Activated naive CD8-positive, alpha-beta T cell treated with anti-CD3 and anti-CD28 coated beads, Interleukin-2, amount 10 ng/mL, durations not matched to agents 7 days and 5 days (primary cell): ENCODE measurements at regions not wholly inside any gene's neighbourhood (a gene's known extent, or its start where the extent isn't known, plus 50 kb on each side); places are given as distances from the start of the nearest gene placed in this dataset.
"Not testable (repeated sequence)": the region's sequence is repeated elsewhere in the genome, so short reads cannot be mapped to it uniquely, and the experiment has no call there.

ENCODE experiments used
- ATAC-seq: fragments of 150-1000 bp; cut with Tn5 transposase; one replicate; pipeline ENCODE4 v1.10.0; 2021; ENCODE audit warnings: low read depth, moderate library complexity
- POLR2A ChIA-PET: fragments of 350-600 bp; sonication (Branson Sonifier 250); formaldehyde crosslinking; loops from one replicate; lab custom pipeline; 2021; ENCODE audit warnings: antibody characterized with exemption; lab: Charles Lee
- DNase-seq: peaks from one replicate; pipeline ENCODE4 v3.0.0; 2021
- H3K27ac Mint-ChIP-seq: one replicate; pipeline ENCODE4 v1.8.0; 2022; ENCODE audit warnings: mild to moderate bottlenecking, mixed read lengths
- H3K27me3 Mint-ChIP-seq: one replicate; pipeline ENCODE4 v1.8.0; 2022; ENCODE audit warnings: mild to moderate bottlenecking, moderate library complexity, mixed read lengths
- H3K36me3 Mint-ChIP-seq: one replicate; pipeline ENCODE4 v1.8.0; 2021; ENCODE audit warnings: mild to moderate bottlenecking, mixed read lengths
- H3K4me1 Mint-ChIP-seq: one replicate; pipeline ENCODE4 v1.8.0; 2021; ENCODE audit warnings: mixed read lengths
- H3K4me3 Mint-ChIP-seq: one replicate; pipeline ENCODE4 v1.8.0; 2022; ENCODE audit warnings: mild to moderate bottlenecking, moderate library complexity, mixed read lengths
- H3K9me3 Mint-ChIP-seq: one replicate; pipeline ENCODE4 v1.8.0; 2021; ENCODE audit warnings: mixed read lengths

- no peak overlapping the region for H3K4me3 Mint-ChIP-seq
- no peaks in the 10 kb centered on the region for H3K36me3 Mint-ChIP-seq
- peaks cover 12% of the 10 kb centered on the region for H3K9me3 Mint-ChIP-seq
- DNase-seq (no peak), ATAC-seq (no peak)
- POLR2A ChIA-PET: no interaction called here
- no peaks in the 10 kb centered on the region for H3K27me3 Mint-ChIP-seq
- H3K4me1 Mint-ChIP-seq: no peaks in the 10 kb centered on the region
- no peak overlapping the region for H3K27ac Mint-ChIP-seq
Observed at GRCh38 chr5:98540056-98540455, 233.4 kb upstream of the RGMB start.

GRCh38 chr5:98541641-98542040 is 231.8 kb upstream of the RGMB start:
- DNase-seq: no peak
- POLR2A ChIA-PET: no interaction called here
- H3K27ac Mint-ChIP-seq: no peak overlapping the region

GRCh38 chr5:98543490-98543889 is 230.0 kb upstream of the RGMB start:
- no peaks in the 10 kb centered on the region for H3K27me3 Mint-ChIP-seq
- no peaks in the 10 kb centered on the region for H3K36me3 Mint-ChIP-seq

More at GRCh38 chr5:98541641-98542040, 231.8 kb upstream of the RGMB start:
- H3K36me3 Mint-ChIP-seq: no peaks in the 10 kb centered on the region
- H3K27me3 Mint-ChIP-seq: no peaks in the 10 kb centered on the region
- ATAC-seq: no peak
- no peak overlapping the region for H3K4me3 Mint-ChIP-seq
- peaks cover 12% of the 10 kb centered on the region for H3K9me3 Mint-ChIP-seq
- H3K4me1 Mint-ChIP-seq: no peaks in the 10 kb centered on the region

DNA sequence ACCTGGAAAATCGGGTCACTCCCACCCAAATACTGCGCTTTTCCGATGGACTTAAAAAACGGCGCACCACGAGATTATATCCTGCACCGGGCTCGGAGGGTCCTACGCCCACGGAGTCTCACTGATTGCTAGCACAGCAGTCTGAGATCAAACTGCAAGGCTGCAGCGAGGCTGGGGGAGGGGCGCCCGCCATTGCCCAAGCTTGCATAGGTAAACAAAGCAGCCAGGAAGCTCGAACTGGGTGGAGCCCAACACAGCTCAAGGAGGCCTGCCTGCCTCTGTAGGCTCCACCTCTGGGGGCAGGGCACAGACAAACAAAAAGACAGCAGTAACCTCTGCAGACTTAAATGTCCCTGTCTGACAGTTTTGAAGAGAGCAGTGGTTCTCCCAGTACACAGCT is 226.5 kb upstream of the RGMB start:
- ATAC-seq, H3K27me3 Mint-ChIP-seq, H3K27ac Mint-ChIP-seq, H3K9me3 Mint-ChIP-seq, H3K4me1 Mint-ChIP-seq, H3K4me3 Mint-ChIP-seq, H3K36me3 Mint-ChIP-seq, POLR2A ChIA-PET, DNase-seq: not testable (repeated sequence)

More at GRCh38 chr5:98543490-98543889, 230.0 kb upstream of the RGMB start:
- POLR2A ChIA-PET: no interaction called here
- Mint-ChIP-seq H3K27ac (no peak overlapping the region), H3K9me3 (peaks cover 12% of the 10 kb centered on the region), H3K4me1 (no peaks in the 10 kb centered on the region), H3K4me3 (no peak overlapping the region)
- DNase-seq (no peak), ATAC-seq (no peak)

DNA sequence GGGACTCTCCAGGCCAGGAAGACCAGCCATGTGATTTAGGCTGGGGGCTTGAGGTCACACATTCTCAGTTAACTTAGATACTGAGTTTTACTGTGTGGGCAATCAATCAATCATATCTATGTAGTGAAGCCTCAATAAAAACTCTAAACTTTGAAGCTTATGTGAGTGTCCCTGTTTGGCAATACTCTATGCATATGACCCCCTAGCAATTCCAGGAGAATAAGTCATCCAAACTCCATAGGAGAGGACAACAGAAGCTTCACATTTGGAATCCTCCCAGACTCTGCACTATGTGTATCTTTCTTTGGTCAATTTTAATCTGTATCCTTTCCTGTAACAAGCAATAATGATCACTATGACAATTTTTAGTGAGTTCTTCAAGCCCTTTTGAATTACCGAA is 216.8 kb upstream of the RGMB start:
- ATAC-seq (no peak), DNase-seq (no peak)
- no peaks in the 10 kb centered on the region for H3K36me3 Mint-ChIP-seq
- POLR2A ChIA-PET: no interaction called here
- no peaks in the 10 kb centered on the region for H3K4me1 Mint-ChIP-seq
- no peak overlapping the region for H3K27ac Mint-ChIP-seq
- no peak overlapping the region for H3K4me3 Mint-ChIP-seq
- H3K27me3 Mint-ChIP-seq: peaks cover 2% of the 10 kb centered on the region
- peaks cover 3% of the 10 kb centered on the region for H3K9me3 Mint-ChIP-seq

DNA sequence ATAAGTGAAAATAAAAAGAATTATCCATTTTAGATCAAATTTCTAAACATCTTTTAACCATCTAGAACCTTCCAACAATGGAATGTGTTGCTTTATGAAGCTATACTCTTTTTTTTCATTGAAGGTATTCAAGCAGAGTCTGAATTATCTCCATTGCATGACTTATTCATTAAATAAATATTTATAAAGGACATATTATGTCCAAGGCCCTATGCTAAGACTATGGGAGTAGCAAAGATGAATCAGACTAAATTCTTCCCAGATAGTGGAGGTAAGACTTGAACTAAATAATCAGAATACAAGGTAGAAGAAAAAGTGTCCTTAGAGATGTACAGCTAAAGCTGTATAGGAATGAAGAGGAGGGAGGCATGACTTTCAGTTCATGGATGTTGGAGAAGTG is 215.5 kb upstream of the RGMB start:
- Mint-ChIP-seq H3K9me3 (peaks cover 3% of the 10 kb centered on the region), H3K4me3 (no peak overlapping the region), H3K4me1 (no peaks in the 10 kb centered on the region), H3K27ac (no peak overlapping the region), H3K27me3 (peaks cover 2% of the 10 kb centered on the region), H3K36me3 (no peaks in the 10 kb centered on the region)
- POLR2A ChIA-PET: no interaction called here
- DNase-seq: no peak
- ATAC-seq: no peak

DNA sequence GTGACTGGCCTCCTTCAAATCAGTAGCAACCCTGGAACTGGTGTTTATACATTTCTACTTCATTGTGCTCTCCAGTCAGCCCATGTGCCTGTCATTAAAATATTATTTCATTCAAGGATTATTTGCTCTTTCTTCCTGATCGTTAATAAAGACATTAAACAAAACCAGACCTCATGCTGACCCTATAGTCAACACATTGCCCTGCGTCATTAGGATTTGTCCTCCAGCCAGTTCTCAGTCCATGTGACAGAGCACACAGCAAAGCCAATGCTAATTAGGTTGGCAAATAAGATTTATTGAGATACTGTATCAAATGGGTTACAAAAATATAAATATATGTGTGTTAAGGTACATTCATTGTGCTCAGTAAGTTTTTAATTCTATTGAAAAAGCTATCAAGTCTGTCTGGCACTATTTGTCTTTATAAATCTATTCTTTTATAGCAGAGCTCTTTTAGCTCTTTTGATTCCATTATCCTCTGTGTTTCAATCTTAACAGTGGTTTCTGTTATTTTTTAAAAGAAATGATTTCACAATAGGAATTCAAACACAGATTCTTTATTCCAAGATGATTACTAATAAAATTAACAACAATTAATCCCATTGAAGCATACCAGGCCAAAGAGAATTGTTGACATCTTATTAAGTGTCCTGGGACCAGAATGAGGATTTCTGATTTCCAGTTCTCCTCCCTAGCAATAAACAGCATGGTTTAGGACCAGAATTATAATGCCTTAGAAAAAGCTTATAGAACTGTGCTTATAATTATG is 209.4 kb upstream of the RGMB start:
- H3K9me3 Mint-ChIP-seq: peaks cover 4% of the 10 kb centered on the region
- no peaks in the 10 kb centered on the region for H3K27me3 Mint-ChIP-seq
- no peak overlapping the region for H3K27ac Mint-ChIP-seq
- no peak overlapping the region for H3K4me3 Mint-ChIP-seq
- no peak for DNase-seq
- POLR2A ChIA-PET: no interaction called here
- ATAC-seq: no peak
- H3K4me1 Mint-ChIP-seq: no peaks in the 10 kb centered on the region
- H3K36me3 Mint-ChIP-seq: no peaks in the 10 kb centered on the region

GRCh38 chr5:98564836-98565235 is 208.6 kb upstream of the RGMB start:
- Mint-ChIP-seq H3K27ac (no peak overlapping the region), H3K4me3 (no peak overlapping the region), H3K9me3 (peaks cover 4% of the 10 kb centered on the region), H3K4me1 (no peaks in the 10 kb centered on the region), H3K27me3 (no peaks in the 10 kb centered on the region), H3K36me3 (no peaks in the 10 kb centered on the region)
- ATAC-seq (no peak), DNase-seq (no peak)
- POLR2A ChIA-PET: no interaction called here

GRCh38 chr5:98568336-98568735 is 205.1 kb upstream of the RGMB start:
- H3K4me1 Mint-ChIP-seq: no peaks in the 10 kb centered on the region
- no peaks in the 10 kb centered on the region for H3K36me3 Mint-ChIP-seq
- no peak overlapping the region for H3K4me3 Mint-ChIP-seq
- POLR2A ChIA-PET: no interaction called here
- no peaks in the 10 kb centered on the region for H3K27me3 Mint-ChIP-seq
- ATAC-seq (no peak), DNase-seq (no peak)
- H3K9me3 Mint-ChIP-seq: peaks cover 6% of the 10 kb centered on the region
- H3K27ac Mint-ChIP-seq: no peak overlapping the region

- Mint-ChIP-seq H3K4me1 (no peaks in the 10 kb centered on the region), H3K27me3 (no peaks in the 10 kb centered on the region)
Observed at GRCh38 chr5:98569288-98569687, 204.2 kb upstream of the RGMB start.

GRCh38 chr5:98570010-98570409 is 203.5 kb upstream of the RGMB start:
- no peaks in the 10 kb centered on the region for H3K27me3 Mint-ChIP-seq
- H3K4me3 Mint-ChIP-seq: no peak overlapping the region
- DNase-seq (no peak), ATAC-seq (no peak)
- H3K36me3 Mint-ChIP-seq: no peaks in the 10 kb centered on the region
- H3K27ac Mint-ChIP-seq: no peak overlapping the region
- POLR2A ChIA-PET: no interaction called here
- H3K9me3 Mint-ChIP-seq: peaks cover 6% of the 10 kb centered on the region
- no peaks in the 10 kb centered on the region for H3K4me1 Mint-ChIP-seq

More at GRCh38 chr5:98569288-98569687, 204.2 kb upstream of the RGMB start:
- no peaks in the 10 kb centered on the region for H3K36me3 Mint-ChIP-seq
- ATAC-seq: no peak
- peaks cover 6% of the 10 kb centered on the region for H3K9me3 Mint-ChIP-seq
- H3K4me3 Mint-ChIP-seq: no peak overlapping the region
- no peak for DNase-seq
- H3K27ac Mint-ChIP-seq: no peak overlapping the region
- POLR2A ChIA-PET: no interaction called here

DNA sequence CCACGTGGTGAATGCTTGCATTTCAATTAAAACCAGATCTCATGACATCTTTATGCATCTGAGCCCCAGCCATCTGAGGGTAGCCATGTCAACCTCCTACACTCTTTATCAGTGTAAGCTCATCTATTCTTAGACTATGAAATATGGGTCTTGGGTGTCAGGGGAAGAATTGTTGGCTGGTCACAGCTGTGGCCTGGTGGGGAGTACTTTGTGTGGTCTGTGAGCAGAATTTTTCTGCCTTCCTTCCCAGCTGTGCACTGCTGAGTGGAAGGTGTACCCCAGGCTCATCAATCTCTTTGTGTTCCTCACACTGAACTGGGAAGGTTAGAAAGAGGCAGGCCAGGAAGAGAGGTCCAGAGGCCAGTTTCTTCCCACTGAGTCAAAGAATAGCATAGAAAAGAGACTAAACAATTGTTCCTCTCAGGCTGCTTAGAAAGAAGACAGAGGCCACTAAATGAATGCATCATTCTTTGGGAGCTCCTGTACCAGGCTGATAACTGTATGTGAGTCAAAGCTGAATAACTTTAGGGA is 202.7 kb upstream of the RGMB start:
- ATAC-seq (no peak), DNase-seq (no peak)
- Mint-ChIP-seq H3K4me3 (no peak overlapping the region), H3K27ac (no peak overlapping the region), H3K9me3 (peaks cover 6% of the 10 kb centered on the region), H3K36me3 (no peaks in the 10 kb centered on the region), H3K27me3 (no peaks in the 10 kb centered on the region), H3K4me1 (no peaks in the 10 kb centered on the region)
- POLR2A ChIA-PET: no interaction called here

DNA sequence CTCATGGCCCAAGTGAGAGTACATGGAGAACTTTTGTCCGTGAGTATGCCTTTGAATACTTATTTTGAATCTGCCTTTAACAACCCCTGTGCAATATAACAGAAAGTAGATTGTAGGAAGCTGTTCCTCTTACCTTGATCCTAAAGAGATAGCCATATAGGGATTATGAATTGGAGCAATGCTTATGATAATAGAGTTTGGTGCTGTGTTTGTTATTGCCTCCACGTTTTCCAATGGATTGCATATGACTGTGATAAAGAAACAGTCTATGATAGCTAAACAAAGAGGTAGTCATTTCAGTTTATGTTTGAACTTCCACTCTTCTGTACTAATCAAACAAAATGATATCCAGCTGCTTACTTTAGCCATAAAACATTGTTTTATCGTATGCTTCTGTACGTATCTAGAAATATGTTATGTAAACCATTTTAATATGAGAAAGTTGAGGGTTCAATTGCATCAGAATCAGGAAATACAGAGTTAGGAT is 199.6 kb upstream of the RGMB start:
- Mint-ChIP-seq H3K36me3 (no peaks in the 10 kb centered on the region), H3K27ac (no peak overlapping the region), H3K9me3 (peaks cover 2% of the 10 kb centered on the region), H3K27me3 (no peaks in the 10 kb centered on the region), H3K4me3 (no peak overlapping the region), H3K4me1 (no peaks in the 10 kb centered on the region)
- POLR2A ChIA-PET: no interaction called here
- ATAC-seq (no peak), DNase-seq (no peak)

- DNase-seq: no peak
- ATAC-seq: no peak
- peaks cover 2% of the 10 kb centered on the region for H3K9me3 Mint-ChIP-seq
- H3K27ac Mint-ChIP-seq: no peak overlapping the region
- H3K36me3 Mint-ChIP-seq: no peaks in the 10 kb centered on the region
- H3K27me3 Mint-ChIP-seq: no peaks in the 10 kb centered on the region
- no peak overlapping the region for H3K4me3 Mint-ChIP-seq
- no peaks in the 10 kb centered on the region for H3K4me1 Mint-ChIP-seq
- POLR2A ChIA-PET: no interaction called here
Observed at GRCh38 chr5:98576275-98576674, 197.2 kb upstream of the RGMB start.
